Type B pancreatic cell (in vitro differentiated cells): ENCODE measurements at regions not wholly inside any gene's neighbourhood (a gene's known extent, or its start where the extent isn't known, plus 50 kb on each side); places are given as distances from the start of the nearest gene placed in this dataset.

Source experiments
- DNase-seq: peaks from one replicate; pipeline ENCODE4 v3.0.0; 2021; ENCODE audit warnings: mixed read lengths; ENCODE audit not compliant: unreplicated experiment; ENCODE audit errors: extremely low spot score
- H3K27ac Mint-ChIP-seq: 2 replicates; pipeline ENCODE4 v1.8.0; 2021; ENCODE audit warnings: mild to moderate bottlenecking, mixed read lengths
- H3K27me3 Mint-ChIP-seq: 2 replicates; pipeline ENCODE4 v1.8.0; 2021; ENCODE audit warnings: mixed read lengths
- H3K36me3 Mint-ChIP-seq: 2 replicates; pipeline ENCODE4 v1.8.0; 2021; ENCODE audit warnings: mixed read lengths
- H3K4me1 Mint-ChIP-seq: one replicate; pipeline ENCODE4 v1.8.0; 2021; ENCODE audit warnings: mixed read lengths; ENCODE audit not compliant: unreplicated experiment
- H3K4me3 Mint-ChIP-seq: 2 replicates; pipeline ENCODE4 v1.8.0; 2021; ENCODE audit warnings: mild to moderate bottlenecking, mixed read lengths
- H3K9me3 Mint-ChIP-seq: 2 replicates; pipeline ENCODE4 v1.8.0; 2021; ENCODE audit warnings: mixed read lengths
- CTCF ChIP-seq: fragments of 200-600 bp; sonication (generic); conservative IDR thresholded peaks from 2 replicates; pipeline ENCODE4 v1.5.0; 2021; ENCODE audit warnings: antibody characterized with exemption, mild to moderate bottlenecking

GRCh38 chr5:29122306-29122705 is 2071.2 kb upstream of the CDH6 start:
- Mint-ChIP-seq H3K27ac (no peak overlapping the region), H3K9me3 (no peaks in the 10 kb centered on the region)
- no peak for TF ChIP-seq CTCF

DNA sequence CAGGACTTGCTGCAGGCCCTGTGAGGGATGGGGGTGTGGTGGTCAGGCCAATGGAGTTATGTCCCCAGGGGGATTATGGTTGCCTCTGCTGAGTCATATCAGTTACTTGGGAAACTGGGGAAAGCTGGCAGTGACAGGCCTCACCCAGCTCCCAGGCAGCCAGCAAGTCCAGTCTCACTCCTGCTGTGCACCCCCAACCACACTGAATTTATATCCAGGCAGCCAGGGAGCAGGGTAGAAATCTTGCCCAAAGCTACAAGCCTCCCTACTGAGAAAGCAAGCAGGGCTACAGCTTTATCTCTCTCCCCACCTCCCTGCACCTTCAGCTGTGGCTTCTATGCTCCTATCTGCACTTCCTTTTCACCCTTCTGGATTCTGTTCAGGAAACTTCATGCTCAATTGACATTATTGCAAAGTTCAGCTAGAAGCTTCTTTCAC is 2076.0 kb upstream of the CDH9 start:
- DNase-seq, result no peak
- Mint-ChIP-seq H3K36me3 (no peaks in the 10 kb centered on the region), H3K4me3 (no peak overlapping the region), H3K27ac (no peak overlapping the region), H3K27me3 (no peaks in the 10 kb centered on the region), H3K4me1 (no peaks in the 10 kb centered on the region), H3K9me3 (no peaks in the 10 kb centered on the region)
- TF ChIP-seq CTCF, result no peak

More at GRCh38 chr5:29122306-29122705, 2071.2 kb upstream of the CDH6 start:
- H3K4me1 Mint-ChIP-seq, result no peaks in the 10 kb centered on the region
- no peaks in the 10 kb centered on the region for H3K36me3 Mint-ChIP-seq
- DNase-seq, result no peak
- H3K27me3 Mint-ChIP-seq, result no peaks in the 10 kb centered on the region
- H3K4me3 Mint-ChIP-seq, result no peak overlapping the region

DNA sequence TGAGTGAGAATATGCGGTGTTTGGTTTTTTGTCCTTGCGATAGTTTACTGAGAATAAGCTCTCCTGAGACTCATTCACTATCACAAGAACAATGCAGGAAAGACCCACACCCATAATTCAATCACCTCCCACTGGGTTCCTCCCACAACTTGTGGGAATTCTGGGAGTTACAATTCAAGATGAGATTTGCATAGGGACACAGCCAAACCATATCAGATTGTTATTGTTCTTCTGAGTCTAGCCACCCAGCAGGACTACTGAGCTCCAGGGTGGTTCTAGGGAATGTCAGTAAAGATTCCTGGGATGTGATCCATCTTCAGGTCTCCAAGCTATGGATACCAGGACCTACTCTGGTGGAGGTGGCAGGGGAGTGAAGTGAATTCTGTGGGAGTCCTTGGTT is 2075.1 kb upstream of the CDH9 start:
- H3K4me1 Mint-ChIP-seq, result no peaks in the 10 kb centered on the region
- no peak overlapping the region for H3K27ac Mint-ChIP-seq
- H3K4me3 Mint-ChIP-seq, result no peak overlapping the region
- H3K27me3 Mint-ChIP-seq, result no peaks in the 10 kb centered on the region
- no peak for TF ChIP-seq CTCF
- H3K9me3 Mint-ChIP-seq, result no peaks in the 10 kb centered on the region
- H3K36me3 Mint-ChIP-seq, result no peaks in the 10 kb centered on the region
- DNase-seq, result no peak

GRCh38 chr5:29099585-29099984 is 2061.2 kb upstream of the CDH9 start:
- Mint-ChIP-seq H3K36me3 (no peaks in the 10 kb centered on the region), H3K4me1 (no peaks in the 10 kb centered on the region), H3K27me3 (no peaks in the 10 kb centered on the region), H3K4me3 (no peak overlapping the region), H3K9me3 (no peaks in the 10 kb centered on the region), H3K27ac (no peak overlapping the region)
- no peak for DNase-seq
- no peak for TF ChIP-seq CTCF

DNA sequence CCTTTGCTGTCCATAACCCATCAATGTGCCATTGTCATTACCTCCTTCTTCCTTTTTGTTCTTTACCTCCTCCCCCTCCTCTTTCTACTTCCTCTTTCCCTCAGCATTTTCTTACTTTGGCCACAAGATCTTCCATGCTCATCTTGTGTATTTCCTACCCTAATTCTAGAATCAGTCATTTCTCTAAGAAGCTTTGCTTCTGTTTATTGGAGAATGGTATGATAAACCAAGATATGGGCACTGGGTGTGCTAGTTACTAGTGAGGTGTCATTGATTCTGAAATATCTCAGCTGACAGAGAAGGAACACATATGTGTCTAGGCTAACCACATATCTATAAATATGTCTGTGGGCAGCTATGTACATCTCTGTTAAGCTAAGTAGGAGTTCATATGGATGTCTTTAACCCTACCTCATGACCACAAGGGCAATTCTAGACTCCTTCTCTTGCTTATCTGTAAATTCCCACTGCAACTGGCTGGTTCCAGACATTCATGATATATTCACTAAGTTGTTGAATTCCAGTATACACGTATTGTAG is 2051.3 kb upstream of the CDH9 start:
- Mint-ChIP-seq H3K36me3 (no peaks in the 10 kb centered on the region), H3K27ac (no peak overlapping the region), H3K4me1 (no peaks in the 10 kb centered on the region), H3K4me3 (no peak overlapping the region), H3K9me3 (peaks cover 3% of the 10 kb centered on the region), H3K27me3 (no peaks in the 10 kb centered on the region)
- no peak for DNase-seq
- no peak for TF ChIP-seq CTCF

- no peak overlapping the region for H3K4me3 Mint-ChIP-seq
- H3K27ac Mint-ChIP-seq, result no peak overlapping the region
Observed at GRCh38 chr5:29085142-29085541, 2046.8 kb upstream of the CDH9 start.

More at GRCh38 chr5:29085142-29085541, 2046.8 kb upstream of the CDH9 start:
- H3K27me3 Mint-ChIP-seq, result no peaks in the 10 kb centered on the region
- no peak for DNase-seq
- H3K9me3 Mint-ChIP-seq, result no peaks in the 10 kb centered on the region
- H3K36me3 Mint-ChIP-seq, result no peaks in the 10 kb centered on the region
- no peaks in the 10 kb centered on the region for H3K4me1 Mint-ChIP-seq
- TF ChIP-seq CTCF, result no peak
